Esophagus muscularis mucosa (tissue), 4 donors: ENCODE measurements at regions not wholly inside any gene's neighbourhood (a gene's known extent, or its start where the extent isn't known, plus 50 kb on each side); places are given as distances from the start of the nearest gene placed in this dataset.

Source experiments
- DNase-seq: peaks from one replicate; pipeline ENCODE4 v3.0.0-alpha.2; 2017; ENCODE audit errors: extremely low spot score
- H3K27ac ChIP-seq, 4 donors: fragments of 200-600 bp; sonication (generic); replicated peaks in 1 of 4; 1 replicate in 3 of 4; 2 replicates in 1 of 4; pipeline ENCODE4 v1.5.1; 2016 to 2019; ENCODE audit warnings: mild to moderate bottlenecking in 1 of 4
- H3K27me3 ChIP-seq, 4 donors: fragments of 200-600 bp; sonication (generic); one replicate each; pipeline versions ENCODE4 v1.5.1 to v1.6.0; 2016 to 2019
- H3K36me3 ChIP-seq, 4 donors: fragments of 200-600 bp; sonication (generic); one replicate each; pipeline ENCODE4 v1.5.1; 2016 to 2019
- H3K4me1 ChIP-seq, 4 donors: fragments of 200-600 bp; sonication (generic); one replicate each; pipeline ENCODE4 v1.5.1; 2016 to 2019
- H3K4me3 ChIP-seq, 4 donors: fragments of 200-600 bp; sonication (generic); 1 replicate in 2 of 4; 2 replicates in 2 of 4; pipeline ENCODE4 v1.5.1; 2016 to 2019; ENCODE audit warnings: mild to moderate bottlenecking in 4 of 4, moderate library complexity in 1 of 4
- H3K9me3 ChIP-seq, 4 donors: fragments of 200-600 bp; sonication (generic); 1 replicate in 3 of 4; 2 replicates in 1 of 4; pipeline ENCODE4 v1.5.1; 2016 to 2019
- EP300 ChIP-seq: sonication (generic); formaldehyde crosslinking; IDR thresholded peaks from one replicate; pipeline ENCODE4 v1.6.1; 2017; ENCODE audit warnings: antibody characterized with exemption
- POLR2A ChIP-seq: fragments of 450-650 bp; IDR thresholded peaks from one replicate; pipeline ENCODE4 v1.6.1; 2017; ENCODE audit warnings: antibody characterized with exemption, moderate library complexity, mild to moderate bottlenecking, low read depth
- POLR2AphosphoS5 ChIP-seq, 2 donors: sonication (generic); formaldehyde crosslinking; IDR thresholded peaks; one replicate each; pipeline ENCODE4 v1.6.1; 2017; ENCODE audit warnings: antibody characterized with exemption in 2 of 2
- WGBS: methylation state at CpG from one replicate; pipeline ENCODE4 v1.1.5; 2018; 5-methylcytosine and 5-hydroxymethylcytosine counted together
- intact Hi-C: fragments of 100-400 bp; cut with DNase I; formaldehyde crosslinking; loops from one replicate; pipeline ENCODE4 v1.15.1; 2023
- TF ChIP-seq, protein P1 (sequence below), 3 experiments: fragments of 200-600 bp in 2 of 3; fragments of 450-650 bp in 1 of 3; sonication (generic) in 2 of 3; IDR thresholded peaks; one replicate each; pipeline ENCODE4 v1.5.1; 2017 to 2019; ENCODE audit warnings: antibody characterized with exemption in 3 of 3, mild to moderate bottlenecking in 2 of 3, moderate library complexity in 1 of 3

DNA sequence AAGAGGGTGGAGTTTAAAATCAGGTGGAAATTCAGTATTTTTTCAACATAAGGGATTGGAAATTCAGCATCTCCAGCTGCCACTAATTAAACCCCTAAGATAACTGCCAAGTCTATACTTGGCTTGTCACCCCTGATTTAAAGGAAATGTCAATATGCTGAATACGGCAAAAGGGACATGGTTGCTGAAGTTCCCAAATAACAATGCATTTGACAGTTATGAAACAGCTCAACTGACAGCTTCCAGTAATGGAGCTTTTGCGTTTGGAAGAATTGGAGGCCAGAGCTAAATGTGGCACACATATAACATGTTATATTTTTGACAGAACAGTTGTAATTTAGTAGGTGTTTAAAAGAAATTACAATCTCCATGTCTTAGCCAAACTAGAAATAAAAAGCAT, 1867.9 kb upstream of the LRRTM1 start:
- no peaks in the 10 kb centered on the region for H3K36me3 ChIP-seq
- no peak overlapping the region for H3K4me3 ChIP-seq
- no peak for DNase-seq
- H3K27ac ChIP-seq, result no peak overlapping the region
- H3K9me3 ChIP-seq, result no peaks in the 10 kb centered on the region
- intact Hi-C loops, result no loop called here
- 54% methylated on average over 2 of the region's 2 CpGs for WGBS
- TF ChIP-seq POLR2AphosphoS5 (IDR thresholded peaks at IDR 0.05) (no peak), EP300 (no peak), POLR2A (no peak)
- TF ChIP-seq, protein P1, sequence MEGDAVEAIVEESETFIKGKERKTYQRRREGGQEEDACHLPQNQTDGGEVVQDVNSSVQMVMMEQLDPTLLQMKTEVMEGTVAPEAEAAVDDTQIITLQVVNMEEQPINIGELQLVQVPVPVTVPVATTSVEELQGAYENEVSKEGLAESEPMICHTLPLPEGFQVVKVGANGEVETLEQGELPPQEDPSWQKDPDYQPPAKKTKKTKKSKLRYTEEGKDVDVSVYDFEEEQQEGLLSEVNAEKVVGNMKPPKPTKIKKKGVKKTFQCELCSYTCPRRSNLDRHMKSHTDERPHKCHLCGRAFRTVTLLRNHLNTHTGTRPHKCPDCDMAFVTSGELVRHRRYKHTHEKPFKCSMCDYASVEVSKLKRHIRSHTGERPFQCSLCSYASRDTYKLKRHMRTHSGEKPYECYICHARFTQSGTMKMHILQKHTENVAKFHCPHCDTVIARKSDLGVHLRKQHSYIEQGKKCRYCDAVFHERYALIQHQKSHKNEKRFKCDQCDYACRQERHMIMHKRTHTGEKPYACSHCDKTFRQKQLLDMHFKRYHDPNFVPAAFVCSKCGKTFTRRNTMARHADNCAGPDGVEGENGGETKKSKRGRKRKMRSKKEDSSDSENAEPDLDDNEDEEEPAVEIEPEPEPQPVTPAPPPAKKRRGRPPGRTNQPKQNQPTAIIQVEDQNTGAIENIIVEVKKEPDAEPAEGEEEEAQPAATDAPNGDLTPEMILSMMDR (IDR thresholded peaks at IDR 0.05), result no peak
- no peaks in the 10 kb centered on the region for H3K27me3 ChIP-seq
- H3K4me1 ChIP-seq, result no peaks in the 10 kb centered on the region

DNA sequence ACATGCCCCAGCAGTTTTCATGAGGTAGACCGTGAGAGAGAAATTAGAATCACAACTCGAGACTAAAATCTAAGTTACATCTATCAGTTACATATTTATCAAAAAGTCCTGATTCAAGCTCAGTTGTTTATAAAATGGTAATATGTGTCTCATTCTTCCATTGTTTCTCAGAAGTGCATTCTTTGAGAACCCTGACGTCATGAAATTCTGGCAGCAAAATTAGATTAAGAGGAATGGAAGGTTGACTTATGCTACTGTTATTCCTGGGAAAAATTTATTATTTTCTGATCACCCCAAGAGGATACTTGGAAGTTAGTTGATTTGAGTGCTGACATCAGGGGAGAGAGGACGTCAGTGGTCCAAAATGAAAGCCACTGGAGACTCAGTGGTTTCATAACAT, 1864.8 kb upstream of the LRRTM1 start:
- H3K27me3 ChIP-seq, result no peaks in the 10 kb centered on the region
- H3K36me3 ChIP-seq, result no peaks in the 10 kb centered on the region
- no peak for TF ChIP-seq POLR2AphosphoS5 (IDR thresholded peaks at IDR 0.05)
- no peak for TF ChIP-seq POLR2A
- TF ChIP-seq, protein P1 (IDR thresholded peaks at IDR 0.05), result no peak
- no peak for TF ChIP-seq EP300
- no peak overlapping the region for H3K27ac ChIP-seq
- H3K4me3 ChIP-seq, result no peak overlapping the region
- intact Hi-C loops, result no loop called here
- no peaks in the 10 kb centered on the region for H3K9me3 ChIP-seq
- DNase-seq, result no peak
- 67% methylated on average over 4 of the region's 4 CpGs for WGBS
- no peaks in the 10 kb centered on the region for H3K4me1 ChIP-seq

DNA sequence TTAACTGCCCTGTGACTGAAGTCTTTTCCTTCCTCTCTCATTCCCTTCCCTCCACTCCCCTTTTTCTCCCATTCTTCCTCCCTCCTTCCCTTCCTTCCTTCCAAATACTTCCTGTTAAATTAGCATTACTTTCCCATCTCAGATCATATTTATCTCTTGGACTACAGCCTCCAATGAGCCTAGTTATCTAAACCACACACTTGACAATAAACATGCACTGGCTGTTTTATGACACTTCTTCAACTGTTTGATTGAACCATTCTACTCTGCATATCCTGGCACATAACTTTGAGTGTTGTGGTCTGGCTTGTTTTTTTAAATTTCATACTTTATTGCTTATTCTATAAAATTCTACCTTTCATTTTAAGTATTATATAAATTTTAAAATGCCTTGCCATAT, 1860.8 kb upstream of the LRRTM1 start:
- no peak overlapping the region for H3K4me3 ChIP-seq
- H3K27ac ChIP-seq, result no peak overlapping the region
- no peaks in the 10 kb centered on the region for H3K36me3 ChIP-seq
- no peaks in the 10 kb centered on the region for H3K4me1 ChIP-seq
- TF ChIP-seq, protein P1 (IDR thresholded peaks at IDR 0.05), result no peak
- TF ChIP-seq POLR2A, result no peak
- TF ChIP-seq EP300, result no peak
- TF ChIP-seq POLR2AphosphoS5 (IDR thresholded peaks at IDR 0.05), result no peak
- H3K9me3 ChIP-seq, result no peaks in the 10 kb centered on the region
- DNase-seq, result no peak
- no peaks in the 10 kb centered on the region for H3K27me3 ChIP-seq
- intact Hi-C loops, result no loop called here

GRCh38 chr2:82158150-82158549, 1853.6 kb upstream of the LRRTM1 start:
- Histone ChIP-seq H3K27ac (no peak overlapping the region), H3K9me3 (no peaks in the 10 kb centered on the region), H3K36me3 (no peaks in the 10 kb centered on the region), H3K27me3 (no peaks in the 10 kb centered on the region), H3K4me3 (no peak overlapping the region), H3K4me1 (peaks cover 0 to 4% (median 0%) of the 10 kb centered on the region in 4 donors)
- WGBS, result 39% methylated on average over 2 of the region's 2 CpGs
- no peak for DNase-seq
- intact Hi-C loops, result no loop called here
- TF ChIP-seq EP300 (no peak), POLR2AphosphoS5 (IDR thresholded peaks at IDR 0.05) (no peak), POLR2A (no peak)
- TF ChIP-seq, protein P1 (IDR thresholded peaks at IDR 0.05), result no peak

GRCh38 chr2:82155469-82155868, 1850.9 kb upstream of the LRRTM1 start:
- intact Hi-C loops, result no loop called here
- TF ChIP-seq POLR2A (no peak), EP300 (no peak), POLR2AphosphoS5 (IDR thresholded peaks at IDR 0.05) (no peak)
- TF ChIP-seq, protein P1 (IDR thresholded peaks at IDR 0.05), result no peak
- Histone ChIP-seq H3K4me1 (peaks cover 0 to 4% (median 0%) of the 10 kb centered on the region in 4 donors), H3K27ac (no peak overlapping the region), H3K36me3 (no peaks in the 10 kb centered on the region), H3K27me3 (no peaks in the 10 kb centered on the region), H3K4me3 (no peak overlapping the region), H3K9me3 (no peaks in the 10 kb centered on the region)
- no peak for DNase-seq
- WGBS, result 85% methylated on average over 4 of the region's 4 CpGs
